ENCODE measurements at regions not wholly inside any gene's neighbourhood (a gene's known extent, or its start where the extent isn't known, plus 50 kb on each side); places are given as distances from the start of the nearest gene placed in this dataset.

DNA sequence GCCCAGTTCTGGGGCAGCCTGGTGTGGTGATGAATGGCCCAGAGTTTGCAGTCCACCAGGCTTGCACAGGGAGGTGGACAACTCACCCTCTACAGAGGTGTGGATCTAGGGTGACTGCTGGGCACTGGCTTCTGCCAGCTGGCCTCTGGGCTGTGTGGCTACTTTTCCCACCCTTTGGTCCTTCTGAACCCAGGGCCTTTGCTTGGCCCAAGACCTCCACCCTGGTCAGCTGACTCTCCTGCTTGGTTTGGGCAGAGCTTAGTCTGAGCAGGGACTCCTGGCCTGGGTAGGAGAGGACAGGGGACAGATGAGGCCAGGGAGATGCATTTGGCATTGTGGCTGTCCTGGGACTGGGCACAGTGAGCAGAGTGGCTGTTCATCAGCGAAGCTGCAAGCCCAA, 83.0 kb upstream of the SHANK2 start:
- H3K4me3 ChIP-seq (ENCODE audit: low read depth, low read length): no peak overlapping the region
- in situ Hi-C loops (cut with HindIII; ENCODE audit: low sequenced_read_pairs): no loop called here
- no peak for DNase-seq (ENCODE audit: low read depth, low spot score)
- TF ChIP-seq, protein P1, sequence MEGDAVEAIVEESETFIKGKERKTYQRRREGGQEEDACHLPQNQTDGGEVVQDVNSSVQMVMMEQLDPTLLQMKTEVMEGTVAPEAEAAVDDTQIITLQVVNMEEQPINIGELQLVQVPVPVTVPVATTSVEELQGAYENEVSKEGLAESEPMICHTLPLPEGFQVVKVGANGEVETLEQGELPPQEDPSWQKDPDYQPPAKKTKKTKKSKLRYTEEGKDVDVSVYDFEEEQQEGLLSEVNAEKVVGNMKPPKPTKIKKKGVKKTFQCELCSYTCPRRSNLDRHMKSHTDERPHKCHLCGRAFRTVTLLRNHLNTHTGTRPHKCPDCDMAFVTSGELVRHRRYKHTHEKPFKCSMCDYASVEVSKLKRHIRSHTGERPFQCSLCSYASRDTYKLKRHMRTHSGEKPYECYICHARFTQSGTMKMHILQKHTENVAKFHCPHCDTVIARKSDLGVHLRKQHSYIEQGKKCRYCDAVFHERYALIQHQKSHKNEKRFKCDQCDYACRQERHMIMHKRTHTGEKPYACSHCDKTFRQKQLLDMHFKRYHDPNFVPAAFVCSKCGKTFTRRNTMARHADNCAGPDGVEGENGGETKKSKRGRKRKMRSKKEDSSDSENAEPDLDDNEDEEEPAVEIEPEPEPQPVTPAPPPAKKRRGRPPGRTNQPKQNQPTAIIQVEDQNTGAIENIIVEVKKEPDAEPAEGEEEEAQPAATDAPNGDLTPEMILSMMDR (IDR thresholded peaks at IDR 0.05; ENCODE audit: low read depth, low read length): no peak

DNA sequence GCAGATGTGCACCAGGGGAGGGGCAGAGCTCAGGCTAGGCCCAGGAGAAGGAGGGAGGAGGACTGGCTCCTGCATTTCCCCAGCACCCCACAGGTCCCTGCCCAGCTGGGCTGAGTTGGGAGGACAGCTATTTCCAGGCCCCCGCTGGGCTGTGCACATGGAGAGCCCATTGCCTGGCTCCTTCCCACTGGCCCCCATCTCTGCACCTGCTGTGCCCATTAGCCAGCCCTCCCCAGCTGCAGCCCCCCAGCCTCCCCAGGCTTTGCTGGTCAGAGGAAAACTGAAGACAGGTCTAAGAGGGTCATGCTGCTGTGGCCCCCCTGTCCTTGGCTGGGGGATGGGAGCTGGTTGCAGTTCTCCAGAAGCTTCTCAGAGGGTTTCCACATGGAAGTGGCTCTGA, 81.8 kb upstream of the SHANK2 start:
- TF ChIP-seq, protein P1 (IDR thresholded peaks at IDR 0.05; ENCODE audit: low read depth, low read length): no peak
- in situ Hi-C loops (cut with HindIII; ENCODE audit: low sequenced_read_pairs): no loop called here
- H3K4me3 ChIP-seq (ENCODE audit: low read depth, low read length): no peak overlapping the region
- DNase-seq (ENCODE audit: low read depth, low spot score): no peak

DNA sequence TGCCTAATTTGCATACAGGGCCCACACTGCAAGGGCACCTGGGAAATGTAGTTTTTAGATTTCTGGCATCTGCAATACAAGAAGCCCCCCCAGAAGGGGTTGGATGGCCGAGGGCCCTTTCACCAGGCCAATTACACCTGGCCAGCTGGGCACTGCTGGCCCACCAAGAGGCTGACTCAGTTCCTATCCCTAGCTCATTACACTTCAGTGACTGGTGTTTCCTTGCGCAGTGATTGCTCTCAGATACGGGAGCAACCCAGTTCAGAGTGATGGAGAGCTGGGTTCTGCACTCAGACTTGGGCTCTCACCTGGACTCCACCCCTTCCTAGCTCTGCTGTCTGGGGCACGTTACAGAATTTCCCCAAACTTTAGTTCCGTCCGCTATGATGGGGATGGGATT, 81.1 kb upstream of the SHANK2 start:
- in situ Hi-C loops (cut with HindIII; ENCODE audit: low sequenced_read_pairs): no loop called here
- DNase-seq (ENCODE audit: low read depth, low spot score): no peak

DNA sequence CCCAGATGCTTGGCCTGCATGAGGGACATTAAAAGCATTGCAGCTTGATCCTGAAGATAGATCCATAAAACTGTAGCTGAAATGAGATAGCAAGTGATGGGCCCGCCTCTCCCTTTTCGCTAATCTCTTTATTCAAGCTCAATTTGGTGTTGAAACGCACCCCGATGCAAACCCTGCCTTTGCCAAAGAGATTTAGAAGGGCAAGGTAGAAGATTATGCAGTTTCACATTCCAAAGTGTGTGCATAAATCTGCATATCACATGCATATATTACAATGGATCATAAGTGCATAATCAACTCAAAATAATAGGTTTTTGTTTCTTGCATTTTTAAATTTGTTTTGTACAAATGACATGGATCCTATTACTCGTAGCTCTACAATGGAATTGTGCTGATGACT, 80.1 kb upstream of the SHANK2 start:
- TF ChIP-seq, protein P1 (IDR thresholded peaks at IDR 0.05; ENCODE audit: low read depth, low read length): no peak
- DNase-seq (ENCODE audit: low read depth, low spot score): no peak
- no peak overlapping the region for H3K4me3 ChIP-seq (ENCODE audit: low read depth, low read length)
- in situ Hi-C loops (cut with HindIII; ENCODE audit: low sequenced_read_pairs): no loop called here

More for the DNA sequence above, 81.1 kb upstream of the SHANK2 start:
- TF ChIP-seq, protein P1 (IDR thresholded peaks at IDR 0.05; ENCODE audit: low read depth, low read length): no peak
- H3K4me3 ChIP-seq (ENCODE audit: low read depth, low read length): no peak overlapping the region

DNA sequence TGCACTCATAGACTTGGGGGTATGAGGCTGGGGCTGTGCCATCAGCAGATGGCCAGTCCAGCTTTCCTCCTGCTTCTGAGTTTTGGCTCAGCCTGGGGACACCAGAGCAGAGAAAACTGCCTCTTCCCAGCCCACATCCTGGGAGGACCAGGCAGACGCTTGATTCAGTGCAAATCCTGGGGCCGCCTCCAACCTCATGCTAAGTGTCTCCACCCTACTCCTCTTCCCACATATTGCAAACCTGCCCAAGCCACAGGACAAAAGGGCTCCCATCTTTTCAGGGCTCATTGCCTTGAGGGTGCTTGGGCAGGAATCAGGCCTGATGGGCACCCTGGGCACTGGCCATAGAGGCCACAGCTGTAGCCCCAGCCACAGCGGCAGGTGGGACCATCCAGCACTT, 79.7 kb upstream of the SHANK2 start:
- DNase-seq (ENCODE audit: low read depth, low spot score): no peak
- H3K4me3 ChIP-seq (ENCODE audit: low read depth, low read length): no peak overlapping the region
- TF ChIP-seq, protein P1 (IDR thresholded peaks at IDR 0.05; ENCODE audit: low read depth, low read length): no peak
- in situ Hi-C loops (cut with HindIII; ENCODE audit: low sequenced_read_pairs): no loop called here

DNA sequence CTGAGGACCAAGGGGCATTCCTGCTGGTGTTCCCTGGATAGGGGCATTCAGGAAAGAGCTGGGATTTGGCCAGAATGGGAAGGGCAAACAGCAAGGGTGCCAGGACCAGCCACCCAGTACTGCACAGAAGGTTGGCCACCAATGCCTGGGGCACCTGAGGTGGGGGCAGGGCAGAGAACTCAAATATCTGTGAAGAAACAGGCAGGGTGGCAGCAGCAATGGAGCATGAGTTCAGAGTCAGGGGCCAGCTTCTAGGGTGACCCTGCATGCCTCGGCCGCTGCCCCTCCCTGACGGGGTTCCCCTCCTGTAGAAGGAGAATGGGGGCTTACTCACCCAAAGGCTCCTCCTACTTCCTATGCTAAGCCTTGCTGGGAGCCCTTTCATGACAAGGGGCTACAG, 79.3 kb upstream of the SHANK2 start:
- TF ChIP-seq, protein P1 (IDR thresholded peaks at IDR 0.05; ENCODE audit: low read depth, low read length): no peak
- DNase-seq (ENCODE audit: low read depth, low spot score): no peak
- in situ Hi-C loops (cut with HindIII; ENCODE audit: low sequenced_read_pairs): no loop called here

DNA sequence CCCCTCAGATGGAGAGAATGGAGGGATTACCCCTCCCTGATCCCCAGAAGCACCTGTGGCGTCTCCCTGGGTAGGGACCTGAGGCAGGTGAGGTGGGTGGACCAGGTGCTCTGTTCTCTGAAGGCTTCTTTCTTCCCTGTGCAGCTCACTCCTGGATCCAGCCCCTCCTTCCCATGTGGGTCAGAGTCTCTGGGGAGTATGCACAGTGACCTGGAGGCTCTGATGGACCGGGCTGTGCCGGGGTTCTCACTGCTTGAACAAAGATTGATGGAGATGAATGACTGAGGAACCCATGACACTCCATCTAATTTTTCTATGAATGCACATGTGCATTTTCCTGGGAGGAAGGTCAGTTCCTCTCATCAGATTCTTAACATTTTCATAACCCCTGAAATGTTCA, 78.6 kb upstream of the SHANK2 start:
- no peak for DNase-seq (ENCODE audit: low read depth, low spot score)
- H3K4me3 ChIP-seq (ENCODE audit: low read depth, low read length): no peak overlapping the region
- in situ Hi-C loops (cut with HindIII; ENCODE audit: low sequenced_read_pairs): no loop called here
- TF ChIP-seq, protein P1 (IDR thresholded peaks at IDR 0.05; ENCODE audit: low read depth, low read length): no peak

More for the DNA sequence above, 79.3 kb upstream of the SHANK2 start:
- no peak overlapping the region for H3K4me3 ChIP-seq (ENCODE audit: low read depth, low read length)
